Gastroesophageal sphincter (tissue), 4 donors: ENCODE measurements at regions not wholly inside any gene's neighbourhood (a gene's known extent, or its start where the extent isn't known, plus 50 kb on each side); places are given as distances from the start of the nearest gene placed in this dataset.

Experiments
- ATAC-seq: fragments of 150-250 bp; one replicate; pipeline ENCODE4 v1.9.1; 2016; ENCODE audit warnings: mild to moderate bottlenecking, moderate library complexity
- H3K27ac ChIP-seq, 4 donors: fragments of 200-600 bp; sonication (generic) in 3 of 4; 1 replicate in 3 of 4; 2 replicates in 1 of 4; pipeline ENCODE4 v1.5.1; 2016 to 2019
- H3K27me3 ChIP-seq: fragments of 200-600 bp; sonication (generic); one replicate; pipeline ENCODE4 v1.5.1; 2019
- H3K36me3 ChIP-seq, 2 donors: fragments of 200-600 bp; sonication (generic); one replicate each; pipeline ENCODE4 v1.5.1; 2019; ENCODE audit warnings: control low read depth in 1 of 2
- H3K4me1 ChIP-seq, 3 donors: fragments of 200-600 bp; sonication (generic); 1 replicate in 2 of 3; 2 replicates in 1 of 3; pipeline ENCODE4 v1.5.1; 2016 to 2019; ENCODE audit warnings: control low read depth in 2 of 3
- H3K4me3 ChIP-seq, 2 donors: fragments of 200-600 bp; sonication (generic); one replicate each; pipeline ENCODE4 v1.5.1; 2019; ENCODE audit warnings: mild to moderate bottlenecking in 1 of 2, moderate library complexity in 1 of 2
- H3K9me3 ChIP-seq, 3 donors: fragments of 200-600 bp; sonication (generic); one replicate each; pipeline ENCODE4 v1.5.1; 2017 to 2019; ENCODE audit warnings: control low read depth in 2 of 3
- EP300 ChIP-seq: sonication (generic); formaldehyde crosslinking; IDR thresholded peaks from one replicate; pipeline ENCODE4 v1.6.1; 2017; ENCODE audit warnings: antibody characterized with exemption, mild to moderate bottlenecking
- POLR2A ChIP-seq, 2 donors: fragments of 450-650 bp; IDR thresholded peaks; one replicate each; pipeline ENCODE4 v1.6.1; 2017; ENCODE audit warnings: antibody characterized with exemption in 2 of 2, mild to moderate bottlenecking in 2 of 2, moderate library complexity in 1 of 2
- POLR2AphosphoS5 ChIP-seq: sonication (generic); formaldehyde crosslinking; IDR thresholded peaks from one replicate; pipeline ENCODE4 v1.6.1; 2017; ENCODE audit warnings: antibody characterized with exemption
- whole genome bisulfite sequencing, 2 donors: methylation state at CpG; one replicate each; pipeline ENCODE4 v1.1.5; 2018; ENCODE audit warnings: low coverage in 1 of 2; 5-methylcytosine and 5-hydroxymethylcytosine counted together
- TF ChIP-seq, protein P1 (sequence below), 4 experiments: fragments of 200-600 bp in 2 of 4; fragments of 450-650 bp in 2 of 4; sonication (generic) in 1 of 4; IDR thresholded peaks; one replicate each; pipeline ENCODE4 v1.5.1; 2017 to 2019; ENCODE audit warnings: antibody characterized with exemption in 4 of 4, mild to moderate bottlenecking in 2 of 4, moderate library complexity in 2 of 4

DNA sequence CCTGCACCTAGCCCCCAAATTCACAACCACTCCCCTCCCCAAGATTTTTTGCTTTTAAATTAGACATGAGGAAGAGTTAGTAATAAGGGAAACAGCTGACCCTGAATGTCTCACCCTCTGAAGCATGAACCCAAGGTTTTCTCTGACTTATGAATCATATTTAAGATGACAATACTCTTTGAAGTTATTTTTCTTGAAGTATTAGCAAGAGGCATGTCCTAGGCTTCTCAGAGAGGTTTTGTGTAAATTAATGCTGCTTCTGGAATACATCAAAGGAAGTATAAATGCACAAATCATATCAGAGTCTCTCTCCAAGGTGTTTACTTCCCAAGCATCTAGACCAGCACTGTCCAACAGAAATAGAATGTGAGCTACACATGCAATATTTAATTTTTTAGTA, 408.1 kb upstream of the MARCKS start:
- Histone ChIP-seq H3K27me3 (no peaks in the 10 kb centered on the region), H3K36me3 (no peaks in the 10 kb centered on the region), H3K9me3 (no peaks in the 10 kb centered on the region), H3K4me1 (peaks cover 0 to 13% (median 0%) of the 10 kb centered on the region in 3 donors), H3K4me3 (no peak overlapping the region), H3K27ac (no peak overlapping the region)
- TF ChIP-seq, protein P1, sequence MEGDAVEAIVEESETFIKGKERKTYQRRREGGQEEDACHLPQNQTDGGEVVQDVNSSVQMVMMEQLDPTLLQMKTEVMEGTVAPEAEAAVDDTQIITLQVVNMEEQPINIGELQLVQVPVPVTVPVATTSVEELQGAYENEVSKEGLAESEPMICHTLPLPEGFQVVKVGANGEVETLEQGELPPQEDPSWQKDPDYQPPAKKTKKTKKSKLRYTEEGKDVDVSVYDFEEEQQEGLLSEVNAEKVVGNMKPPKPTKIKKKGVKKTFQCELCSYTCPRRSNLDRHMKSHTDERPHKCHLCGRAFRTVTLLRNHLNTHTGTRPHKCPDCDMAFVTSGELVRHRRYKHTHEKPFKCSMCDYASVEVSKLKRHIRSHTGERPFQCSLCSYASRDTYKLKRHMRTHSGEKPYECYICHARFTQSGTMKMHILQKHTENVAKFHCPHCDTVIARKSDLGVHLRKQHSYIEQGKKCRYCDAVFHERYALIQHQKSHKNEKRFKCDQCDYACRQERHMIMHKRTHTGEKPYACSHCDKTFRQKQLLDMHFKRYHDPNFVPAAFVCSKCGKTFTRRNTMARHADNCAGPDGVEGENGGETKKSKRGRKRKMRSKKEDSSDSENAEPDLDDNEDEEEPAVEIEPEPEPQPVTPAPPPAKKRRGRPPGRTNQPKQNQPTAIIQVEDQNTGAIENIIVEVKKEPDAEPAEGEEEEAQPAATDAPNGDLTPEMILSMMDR (IDR thresholded peaks at IDR 0.05), result no peak
- TF ChIP-seq POLR2AphosphoS5 (no peak), EP300 (no peak), POLR2A (IDR thresholded peaks at IDR 0.05) (no peak)
- ATAC-seq, result no peak

DNA sequence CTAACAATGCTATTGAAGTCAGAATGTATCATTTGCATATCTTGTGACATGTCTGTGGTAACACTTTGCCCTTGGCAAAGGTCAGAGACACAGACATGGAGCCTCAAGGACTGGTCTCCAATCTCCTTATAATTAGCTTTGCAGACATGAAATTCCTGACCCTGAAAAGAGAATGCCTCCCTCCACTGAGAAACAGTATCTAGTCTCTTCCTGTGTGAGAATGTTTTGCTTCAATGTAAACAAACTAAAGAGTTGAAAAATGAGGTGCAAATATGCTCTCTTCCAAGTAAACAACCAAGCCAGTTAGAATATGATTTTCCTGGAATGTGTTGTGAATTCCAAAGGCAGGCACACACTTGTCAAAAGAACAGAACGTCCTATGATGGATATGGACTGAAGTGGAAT, 407.1 kb upstream of the MARCKS start:
- whole genome bisulfite sequencing, 2 donors, result 13 to 50% methylated on average over 1 of the region's 1 CpG
- no peak overlapping the region for H3K27ac ChIP-seq
- no peak for ATAC-seq

DNA sequence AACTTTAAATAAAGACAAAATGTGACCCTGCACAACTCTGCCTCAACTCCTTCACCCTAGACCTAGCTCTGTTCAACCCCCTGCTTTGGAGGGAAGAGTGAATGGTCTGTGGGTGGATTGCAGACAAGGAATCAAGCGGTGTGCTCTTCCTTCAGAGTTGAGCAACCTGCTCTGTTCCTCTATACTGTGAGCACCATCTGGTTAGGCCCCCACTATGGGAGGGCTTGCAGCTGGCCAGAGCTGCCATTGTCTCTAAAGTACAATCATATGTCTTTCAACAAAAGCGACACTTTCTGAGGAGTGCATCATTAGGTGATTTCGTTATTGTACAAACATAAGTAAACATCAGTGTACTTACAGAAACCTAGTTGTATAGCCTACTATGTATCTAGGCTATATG, 406.1 kb upstream of the MARCKS start:
- Histone ChIP-seq H3K27ac (no peak overlapping the region), H3K27me3 (no peaks in the 10 kb centered on the region), H3K4me3 (no peak overlapping the region), H3K9me3 (no peaks in the 10 kb centered on the region), H3K36me3 (no peaks in the 10 kb centered on the region), H3K4me1 (peaks cover 0 to 13% (median 0%) of the 10 kb centered on the region in 3 donors)
- no peak for ATAC-seq
- no peak for TF ChIP-seq POLR2A (IDR thresholded peaks at IDR 0.05)
- no peak for TF ChIP-seq EP300
- TF ChIP-seq POLR2AphosphoS5, result no peak
- TF ChIP-seq, protein P1 (IDR thresholded peaks at IDR 0.05), result no peak
- WGBS, 2 donors, result 92 to 100% methylated on average over 1 to 3 of the region's 3 CpGs

More for the DNA sequence above, 407.1 kb upstream of the MARCKS start:
- H3K4me3 ChIP-seq, result no peak overlapping the region
- peaks cover 0 to 13% (median 0%) of the 10 kb centered on the region in 3 donors for H3K4me1 ChIP-seq
- H3K36me3 ChIP-seq, result no peaks in the 10 kb centered on the region
- no peaks in the 10 kb centered on the region for H3K27me3 ChIP-seq
- no peaks in the 10 kb centered on the region for H3K9me3 ChIP-seq
- TF ChIP-seq, protein P1 (IDR thresholded peaks at IDR 0.05), result no peak
- TF ChIP-seq POLR2AphosphoS5 (no peak), POLR2A (IDR thresholded peaks at IDR 0.05) (no peak), EP300 (no peak)

DNA sequence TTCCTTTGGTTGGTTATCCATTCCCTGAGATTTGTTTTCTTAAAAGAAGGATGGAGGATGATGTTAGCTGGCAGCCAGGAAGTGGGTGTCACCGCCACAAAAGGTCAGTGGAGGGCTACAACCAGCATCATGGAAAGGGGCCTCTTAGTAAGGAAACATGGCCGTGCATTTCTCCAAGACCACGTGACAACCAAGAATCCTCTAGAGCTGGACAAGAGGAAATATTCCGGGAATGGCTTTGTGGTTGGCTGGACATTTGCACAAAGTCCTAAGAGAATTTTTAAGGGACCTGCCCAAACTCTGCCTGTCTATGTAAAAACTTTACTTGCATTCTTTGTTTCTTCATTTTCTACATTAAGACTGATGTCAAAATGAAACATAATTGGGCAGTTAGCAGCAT, 399.9 kb upstream of the MARCKS start:
- TF ChIP-seq EP300, result no peak
- TF ChIP-seq, protein P1 (IDR thresholded peaks at IDR 0.05), result no peak
- TF ChIP-seq POLR2A (IDR thresholded peaks at IDR 0.05), result no peak
- TF ChIP-seq POLR2AphosphoS5, result no peak
- peaks cover 0 to 4% (median 0%) of the 10 kb centered on the region in 3 donors for H3K4me1 ChIP-seq
- H3K27me3 ChIP-seq, result no peaks in the 10 kb centered on the region
- no peak overlapping the region for H3K4me3 ChIP-seq
- 77 to 100% methylated on average over 3 of the region's 4 CpGs for WGBS, 2 donors
- no peaks in the 10 kb centered on the region for H3K36me3 ChIP-seq
- H3K9me3 ChIP-seq, result no peaks in the 10 kb centered on the region
- no peak for ATAC-seq
- no peak overlapping the region for H3K27ac ChIP-seq

DNA sequence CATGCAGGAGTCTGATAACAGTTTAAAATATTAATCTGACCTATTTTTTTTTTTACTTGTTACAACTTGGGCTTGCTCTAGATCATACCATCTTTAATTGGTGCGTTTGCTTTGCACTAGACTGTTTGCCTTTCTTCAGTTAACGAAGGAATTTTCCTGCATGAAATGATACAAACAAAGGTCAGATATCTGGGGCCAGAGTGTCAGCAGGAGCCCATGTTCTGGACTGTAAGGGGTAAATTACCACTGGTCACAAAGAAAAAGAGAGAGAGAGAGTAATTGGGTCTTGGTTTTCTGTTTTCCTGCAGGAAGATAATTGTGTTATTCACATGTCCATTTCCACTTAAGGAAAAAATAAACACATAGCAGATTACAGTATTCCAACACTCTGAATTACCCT, 399.4 kb upstream of the MARCKS start:
- Histone ChIP-seq H3K9me3 (no peaks in the 10 kb centered on the region), H3K4me3 (no peak overlapping the region), H3K4me1 (peaks cover 0 to 4% (median 0%) of the 10 kb centered on the region in 3 donors), H3K27me3 (no peaks in the 10 kb centered on the region), H3K36me3 (no peaks in the 10 kb centered on the region), H3K27ac (no peak overlapping the region)
- no peak for ATAC-seq
- WGBS, 2 donors, result 77 to 82% methylated on average over 2 of the region's 2 CpGs
- TF ChIP-seq, protein P1 (IDR thresholded peaks at IDR 0.05), result no peak
- TF ChIP-seq POLR2A (IDR thresholded peaks at IDR 0.05), result no peak
- TF ChIP-seq POLR2AphosphoS5, result no peak
- TF ChIP-seq EP300, result no peak
